WERI-Rb-1 (cell line): ENCODE measurements at regions not wholly inside any gene's neighbourhood (a gene's known extent, or its start where the extent isn't known, plus 50 kb on each side); places are given as distances from the start of the nearest gene placed in this dataset.
A peak's percentile ranks its signal among the peaks of the same experiment; 100 is the strongest.

Experiments
- DNase-seq: peaks from one replicate; pipeline ENCODE4 v3.0.0-alpha.2; 2020
- H3K27ac ChIP-seq: fragments of 250-450 bp; sonication (Bioruptor Pico); 2 replicates; pipeline ENCODE4 v1.5.1; 2020; ENCODE audit warnings: mild to moderate bottlenecking, moderate library complexity
- H3K27me3 ChIP-seq: fragments of 250-450 bp; sonication (Bioruptor Pico); 2 replicates; pipeline ENCODE4 v1.5.1; 2021; ENCODE audit warnings: mild to moderate bottlenecking, low read depth, moderate library complexity; ENCODE audit not compliant: insufficient read depth, severe bottlenecking
- H3K36me3 ChIP-seq: fragments of 250-450 bp; sonication (Bioruptor Pico); 2 replicates; pipeline ENCODE4 v1.5.1; 2020; ENCODE audit warnings: mild to moderate bottlenecking, moderate library complexity
- H3K4me3 ChIP-seq: 2 replicates; pipeline ENCODE4 v1.5.1; 2011; ENCODE audit warnings: low read depth, mild to moderate bottlenecking, control low read depth, low read length
- H3K9me3 ChIP-seq: fragments of 250-450 bp; sonication (Bioruptor Pico); 2 replicates; pipeline ENCODE4 v1.5.1; 2021; ENCODE audit warnings: mild to moderate bottlenecking, moderate library complexity; ENCODE audit not compliant: severe bottlenecking
- TF ChIP-seq, protein P1 (sequence below): IDR thresholded peaks from 2 replicates; pipeline ENCODE4 v1.5.1; 2011; ENCODE audit warnings: low read depth, mild to moderate bottlenecking, control low read depth, inconsistent platforms, low read length

DNA sequence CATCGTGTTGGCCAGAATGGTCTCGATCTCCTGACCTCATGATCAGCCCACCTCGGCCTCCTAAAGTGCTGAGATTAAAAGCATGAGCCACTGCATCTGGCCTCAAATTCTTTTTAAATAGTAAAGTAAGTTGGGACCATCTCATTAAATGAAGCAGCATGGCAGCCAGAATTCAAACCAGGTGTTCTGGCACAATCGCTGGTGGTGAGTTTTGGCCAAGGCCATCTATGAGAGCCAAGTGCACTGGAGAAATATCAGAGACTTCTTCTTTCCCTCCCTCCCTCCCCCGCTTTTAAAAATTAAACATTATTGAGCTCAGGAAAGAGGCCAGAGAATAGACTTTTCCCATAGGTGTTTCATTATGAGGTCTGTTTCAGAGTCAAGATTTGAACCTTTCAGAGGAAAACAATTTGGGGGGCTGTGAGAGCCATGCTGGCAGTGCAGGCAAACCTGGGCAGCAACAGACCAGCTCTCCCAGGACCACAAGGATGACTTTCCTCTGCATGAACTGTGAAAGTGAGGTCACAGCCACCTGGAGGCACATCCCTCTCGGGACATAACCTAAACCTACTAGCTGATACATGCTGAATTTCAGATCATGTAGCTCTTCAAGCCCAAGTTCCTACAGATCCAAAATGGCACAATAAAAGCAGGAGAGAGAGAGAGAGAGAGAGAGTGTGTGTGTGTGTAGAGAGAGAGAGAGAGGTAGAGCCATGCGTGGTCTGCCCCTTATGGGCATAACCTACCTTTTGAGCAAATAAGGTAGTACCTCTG, 94.6 kb upstream of the DMRT1 start:
- TF ChIP-seq, protein P1, sequence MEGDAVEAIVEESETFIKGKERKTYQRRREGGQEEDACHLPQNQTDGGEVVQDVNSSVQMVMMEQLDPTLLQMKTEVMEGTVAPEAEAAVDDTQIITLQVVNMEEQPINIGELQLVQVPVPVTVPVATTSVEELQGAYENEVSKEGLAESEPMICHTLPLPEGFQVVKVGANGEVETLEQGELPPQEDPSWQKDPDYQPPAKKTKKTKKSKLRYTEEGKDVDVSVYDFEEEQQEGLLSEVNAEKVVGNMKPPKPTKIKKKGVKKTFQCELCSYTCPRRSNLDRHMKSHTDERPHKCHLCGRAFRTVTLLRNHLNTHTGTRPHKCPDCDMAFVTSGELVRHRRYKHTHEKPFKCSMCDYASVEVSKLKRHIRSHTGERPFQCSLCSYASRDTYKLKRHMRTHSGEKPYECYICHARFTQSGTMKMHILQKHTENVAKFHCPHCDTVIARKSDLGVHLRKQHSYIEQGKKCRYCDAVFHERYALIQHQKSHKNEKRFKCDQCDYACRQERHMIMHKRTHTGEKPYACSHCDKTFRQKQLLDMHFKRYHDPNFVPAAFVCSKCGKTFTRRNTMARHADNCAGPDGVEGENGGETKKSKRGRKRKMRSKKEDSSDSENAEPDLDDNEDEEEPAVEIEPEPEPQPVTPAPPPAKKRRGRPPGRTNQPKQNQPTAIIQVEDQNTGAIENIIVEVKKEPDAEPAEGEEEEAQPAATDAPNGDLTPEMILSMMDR = no peak
- H3K27ac ChIP-seq = no peak overlapping the region
- no peak overlapping the region for H3K4me3 ChIP-seq
- H3K36me3 ChIP-seq = peaks cover 41% of the 10 kb centered on the region
- no peak for DNase-seq
- no peaks in the 10 kb centered on the region for H3K9me3 ChIP-seq
- H3K27me3 ChIP-seq = no peaks in the 10 kb centered on the region

DNA sequence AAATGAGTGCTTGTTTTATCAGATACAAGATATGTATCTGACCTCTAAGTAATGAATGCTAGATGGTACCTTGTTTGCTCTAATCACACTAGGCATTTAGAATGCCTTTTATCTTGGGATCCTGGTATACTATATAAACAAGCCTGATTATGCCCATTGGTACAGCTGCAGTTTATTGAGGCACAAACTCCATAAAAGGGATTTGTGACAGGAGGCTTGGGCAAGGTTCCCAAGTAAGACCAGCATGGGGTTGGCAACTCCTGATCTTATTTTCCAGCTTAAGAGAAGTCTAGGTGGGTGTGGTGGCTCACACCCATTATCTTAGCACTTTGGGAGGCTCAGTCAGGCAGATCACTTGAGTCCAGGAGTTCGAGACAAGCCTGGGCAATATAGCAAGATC, 93.9 kb upstream of the DMRT1 start:
- no peak overlapping the region for H3K27ac ChIP-seq
- DNase-seq = no peak
- H3K27me3 ChIP-seq = no peaks in the 10 kb centered on the region
- peaks cover 33% of the 10 kb centered on the region for H3K36me3 ChIP-seq
- no peaks in the 10 kb centered on the region for H3K9me3 ChIP-seq
- H3K4me3 ChIP-seq = no peak overlapping the region
- TF ChIP-seq, protein P1 = no peak

DNA sequence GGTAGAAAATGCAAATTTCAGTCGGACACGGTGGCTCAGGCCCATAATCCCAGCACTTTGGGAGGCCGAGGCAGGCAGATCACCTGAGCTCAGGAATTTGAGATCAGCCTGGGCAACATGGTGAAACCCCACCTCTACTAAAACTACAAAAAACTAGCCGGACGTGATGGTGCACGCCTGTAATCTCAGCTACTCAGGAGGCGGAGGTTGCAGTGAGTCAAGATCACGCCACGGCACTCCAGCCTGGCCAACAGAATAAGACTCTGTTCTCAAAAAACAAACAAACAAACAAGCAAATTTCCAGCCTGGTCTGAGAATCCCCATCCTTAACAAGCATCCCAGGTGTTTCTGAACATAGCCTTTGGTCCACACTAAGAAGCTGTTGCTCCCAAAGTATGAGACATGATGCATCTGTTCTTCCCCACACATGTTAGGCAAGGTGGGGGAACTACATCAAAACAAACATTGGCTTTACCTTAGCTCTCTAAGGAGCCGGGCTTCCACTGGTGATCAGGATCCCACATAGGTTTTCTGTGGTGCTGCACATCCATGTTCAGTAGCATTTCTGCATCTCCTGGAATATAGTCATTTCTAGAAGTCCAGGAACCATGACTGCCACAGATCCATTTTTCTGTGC, 92.5 kb upstream of the DMRT1 start:
- TF ChIP-seq, protein P1 = no peak
- no peak for DNase-seq

DNA sequence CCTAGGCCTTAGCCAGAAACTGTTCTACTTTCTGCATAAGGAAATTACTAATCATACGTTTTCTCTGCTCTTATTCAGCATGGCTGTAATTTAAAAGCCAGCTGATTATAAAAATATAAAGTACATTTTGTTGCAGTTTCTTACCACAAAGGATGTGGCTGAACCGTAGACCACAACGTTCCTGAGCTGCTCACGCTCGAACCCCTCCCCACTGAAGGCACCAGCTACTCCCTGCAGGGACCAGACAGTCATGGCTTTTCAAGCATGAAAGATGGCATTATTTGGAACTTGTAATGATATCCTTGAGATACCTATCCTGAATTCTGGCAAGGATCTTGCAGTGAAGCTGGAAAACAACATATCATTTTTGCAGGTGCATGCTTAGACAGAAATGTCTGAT, 91.8 kb upstream of the DMRT1 start:
- DNase-seq = no peak
- TF ChIP-seq, protein P1 = no peak
- Histone ChIP-seq H3K27me3 (no peaks in the 10 kb centered on the region), H3K9me3 (no peaks in the 10 kb centered on the region), H3K4me3 (no peak overlapping the region), H3K27ac (no peak overlapping the region), H3K36me3 (peaks cover 15% of the 10 kb centered on the region)

More for the DNA sequence above, 92.5 kb upstream of the DMRT1 start:
- H3K27ac ChIP-seq = no peak overlapping the region
- H3K27me3 ChIP-seq = no peaks in the 10 kb centered on the region
- H3K9me3 ChIP-seq = no peaks in the 10 kb centered on the region
- no peak overlapping the region for H3K4me3 ChIP-seq
- H3K36me3 ChIP-seq = peaks cover 20% of the 10 kb centered on the region

DNA sequence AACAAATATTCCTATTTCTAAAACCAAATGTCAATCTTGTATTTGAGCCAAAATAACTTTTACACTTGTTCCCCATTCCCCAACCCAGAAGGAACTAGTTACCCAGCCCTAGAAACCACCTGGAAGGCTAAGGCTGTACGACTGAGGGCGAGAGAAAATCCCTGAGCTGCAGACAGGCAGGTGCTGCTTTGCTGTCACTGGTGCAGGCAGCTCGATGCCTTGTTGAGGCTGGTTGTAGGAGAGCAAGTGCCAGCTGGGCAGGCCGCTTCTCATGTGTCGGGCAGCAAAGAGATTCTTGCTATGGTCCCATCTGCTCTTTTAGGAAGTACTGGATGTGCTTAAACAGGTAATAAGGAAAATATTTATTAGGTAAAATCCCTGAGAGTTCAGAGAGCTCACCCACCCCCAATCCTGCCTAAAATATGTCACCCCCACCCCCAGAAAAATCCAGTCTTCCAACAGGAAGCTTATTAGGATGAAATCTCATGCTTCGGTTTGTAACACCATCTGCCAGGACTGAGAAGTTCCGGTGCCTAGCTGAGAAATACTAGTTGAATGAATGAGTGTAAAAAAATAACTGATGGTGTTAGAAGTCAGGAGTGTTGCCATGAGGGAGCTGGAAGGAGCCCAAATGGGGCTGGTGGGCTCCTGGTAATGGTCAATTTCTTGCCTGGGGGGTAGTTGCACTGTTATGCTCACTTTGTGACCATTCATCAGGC, 91.1 kb upstream of the DMRT1 start:
- Histone ChIP-seq H3K9me3 (no peaks in the 10 kb centered on the region), H3K27me3 (no peaks in the 10 kb centered on the region), H3K4me3 (no peak overlapping the region), H3K27ac (peak overlapping the region; percentile 29; the same call in 1 of the 2 replicates), H3K36me3 (peaks cover 9% of the 10 kb centered on the region)
- DNase-seq = peak; percentile 36
- TF ChIP-seq, protein P1 = no peak
